K562 (cell line): ENCODE measurements at regions not wholly inside any gene's neighbourhood (a gene's known extent, or its start where the extent isn't known, plus 50 kb on each side); places are given as distances from the start of the nearest gene placed in this dataset.

Experiments used
- C11orf30 ChIP-seq: fragments of 450-650 bp; IDR thresholded peaks from 2 replicates; pipeline ENCODE4 v1.6.1; 2016; ENCODE audit warnings: low read depth, mild to moderate bottlenecking
- CHD4 ChIP-seq: fragments of 200-600 bp; sonication (generic); IDR thresholded peaks from 3 replicates; pipeline ENCODE4 v1.6.1; 2012; ENCODE audit warnings: low read depth, mild to moderate bottlenecking, mixed read lengths, low read length, inconsistent platforms; ENCODE audit not compliant: insufficient read depth, insufficient replicate concordance, poor library complexity, severe bottlenecking
- FOSL1 ChIP-seq: fragments of 200-800 bp; sonication (Bioruptor generic); conservative IDR thresholded peaks from 2 replicates; pipeline ENCODE4 v1.6.1; 2016; ENCODE audit warnings: missing genetic modification characterization, missing compliant biosample characterization
- HNRNPH1 ChIP-seq: fragments of 200-400 bp; formaldehyde crosslinking; optimal IDR thresholded peaks from 2 replicates; pipeline ENCODE3; 2017; ENCODE audit warnings: low read depth, mild to moderate bottlenecking, low read length, moderate library complexity
- NFIX ChIP-seq: fragments of 250-450 bp; sonication (Bioruptor Pico); IDR thresholded peaks from 2 replicates; pipeline ENCODE4 v1.4.0; 2020; ENCODE audit warnings: low read depth, mild to moderate bottlenecking, moderate library complexity
- POLR2B ChIP-seq: fragments of 450-650 bp; IDR thresholded peaks from 2 replicates; pipeline ENCODE4 v1.6.1; 2018; ENCODE audit warnings: low read depth; ENCODE audit not compliant: partially characterized antibody
- RBM25 ChIP-seq: fragments of 200-400 bp; formaldehyde crosslinking; IDR thresholded peaks from 2 replicates; pipeline ENCODE4 v1.6.1; 2018; ENCODE audit warnings: low read length, low read depth, moderate library complexity; ENCODE audit not compliant: severe bottlenecking
- SAP30 ChIP-seq: fragments of 200-600 bp; sonication (generic); IDR thresholded peaks from 2 replicates; pipeline ENCODE4 v1.6.1; 2012; ENCODE audit warnings: borderline replicate concordance, low read depth, mild to moderate bottlenecking, moderate library complexity, low read length, control low read depth, inconsistent platforms; ENCODE audit not compliant: insufficient read depth, poor library complexity, severe bottlenecking
- ZNF143 ChIP-seq: sonication (generic); formaldehyde crosslinking; IDR thresholded peaks from 2 replicates; pipeline ENCODE4 v1.9.0; 2022; ENCODE audit warnings: mild to moderate bottlenecking, missing genetic modification reagents
- ZNF408 ChIP-seq: fragments of 250-450 bp; sonication (Bioruptor Pico); IDR thresholded peaks from 2 replicates; pipeline ENCODE4 v1.4.0; 2020; ENCODE audit warnings: low read depth, mild to moderate bottlenecking, moderate library complexity
- ZNF586 ChIP-seq: fragments of 450-650 bp; formaldehyde crosslinking; conservative IDR thresholded peaks from 2 replicates; pipeline ENCODE4 v1.4.0; 2020; ENCODE audit warnings: mild to moderate bottlenecking, moderate library complexity
- ZNF785 ChIP-seq: fragments of 250-450 bp; sonication (Bioruptor Pico); IDR thresholded peaks from 2 replicates; pipeline ENCODE4 v1.4.0; 2020; ENCODE audit warnings: mild to moderate bottlenecking
- TF ChIP-seq, protein P1 (sequence below): fragments of 450-650 bp; IDR thresholded peaks from one replicate; pipeline ENCODE4 v1.6.1; 2018; ENCODE audit warnings: mild to moderate bottlenecking, moderate library complexity; ENCODE audit not compliant: partially characterized antibody
- TF ChIP-seq, protein P2 (sequence below), 2 experiments: IDR thresholded peaks in 1 of 2; conservative IDR thresholded peaks in 1 of 2; 2 replicates each; pipeline ENCODE4 v1.6.1; 2016; ENCODE audit warnings: low read depth in 2 of 2, mild to moderate bottlenecking in 1 of 2, missing compliant biosample characterization in 1 of 2, missing genetic modification characterization in 1 of 2, moderate library complexity in 1 of 2
- TF ChIP-seq, protein P3 (sequence below): sonication (generic); formaldehyde crosslinking; IDR thresholded peaks from 2 replicates; pipeline ENCODE4 v1.8.0; 2022; ENCODE audit warnings: mild to moderate bottlenecking, missing genetic modification reagents
- TF ChIP-seq, protein P4 (sequence below): fragments of 250-450 bp; sonication (Bioruptor Pico); IDR thresholded peaks from 2 replicates; pipeline ENCODE4 v1.8.0; 2021; ENCODE audit warnings: mild to moderate bottlenecking, moderate library complexity
- TF ChIP-seq, protein P5 (sequence below): fragments of 450-650 bp; formaldehyde crosslinking; IDR thresholded peaks from 2 replicates; pipeline ENCODE4 v1.4.0; 2020; ENCODE audit warnings: mild to moderate bottlenecking, moderate library complexity

DNA sequence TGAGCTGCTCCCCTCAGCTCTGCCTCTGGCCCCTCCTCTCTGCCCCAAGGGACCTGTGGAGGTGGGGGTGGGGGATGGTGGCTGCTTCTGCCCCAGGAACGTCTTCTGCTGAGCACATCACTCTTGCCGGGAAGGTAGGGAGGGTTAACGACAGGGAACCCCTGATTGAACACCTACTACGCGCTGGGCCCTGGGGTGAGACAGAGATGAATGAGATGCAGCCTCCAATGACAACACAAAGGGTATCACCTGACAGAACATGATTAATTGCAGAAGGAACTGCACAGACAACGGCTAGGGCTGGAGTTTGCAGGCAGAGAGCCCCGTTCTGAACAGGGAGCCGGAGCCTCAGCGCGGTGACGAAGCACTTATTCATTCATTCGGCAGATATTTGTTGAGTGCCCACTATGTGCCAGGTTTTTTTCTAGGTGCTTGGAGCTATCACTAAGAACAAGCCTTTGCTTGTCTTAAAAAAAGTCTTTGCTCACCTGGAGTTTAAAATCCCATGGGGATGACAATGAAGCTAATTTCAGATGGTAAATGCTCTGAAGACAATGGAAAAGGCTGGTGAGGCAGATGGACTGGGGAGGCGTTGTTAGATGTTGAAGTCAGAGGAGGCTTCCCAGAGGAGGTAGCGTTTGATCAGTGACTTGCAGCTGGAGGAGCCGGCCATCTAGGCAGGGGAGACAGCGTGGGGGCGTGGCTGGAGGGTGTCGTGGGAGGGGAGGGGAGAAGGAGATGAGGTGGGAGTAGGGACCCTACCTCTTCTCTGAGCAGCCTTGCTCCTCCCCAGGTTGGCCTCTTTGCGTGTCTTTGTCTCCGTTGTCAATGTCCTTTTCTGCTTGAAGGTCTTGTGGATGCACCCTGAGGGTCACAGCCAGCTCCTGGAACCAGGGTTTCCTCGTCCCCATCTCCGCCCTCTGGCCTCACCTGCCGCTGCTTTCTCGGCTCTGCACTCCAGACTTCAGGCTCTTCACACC, 103.1 kb upstream of the CSF3R start (continued):
- TF ChIP-seq C11orf30 (peak; percentile 30), SAP30 (no peak), ZNF586 (no peak), ZNF785 (CRISPR knock-in tag) (no peak), NFIX (CRISPR knock-in tag) (no peak), ZNF143 (no peak), RBM25 (no peak), CHD4 (no peak), ZNF408 (CRISPR knock-in tag) (no peak), POLR2B (no peak), FOSL1 (no peak), HNRNPH1 (no peak)
- TF ChIP-seq, protein P1, sequence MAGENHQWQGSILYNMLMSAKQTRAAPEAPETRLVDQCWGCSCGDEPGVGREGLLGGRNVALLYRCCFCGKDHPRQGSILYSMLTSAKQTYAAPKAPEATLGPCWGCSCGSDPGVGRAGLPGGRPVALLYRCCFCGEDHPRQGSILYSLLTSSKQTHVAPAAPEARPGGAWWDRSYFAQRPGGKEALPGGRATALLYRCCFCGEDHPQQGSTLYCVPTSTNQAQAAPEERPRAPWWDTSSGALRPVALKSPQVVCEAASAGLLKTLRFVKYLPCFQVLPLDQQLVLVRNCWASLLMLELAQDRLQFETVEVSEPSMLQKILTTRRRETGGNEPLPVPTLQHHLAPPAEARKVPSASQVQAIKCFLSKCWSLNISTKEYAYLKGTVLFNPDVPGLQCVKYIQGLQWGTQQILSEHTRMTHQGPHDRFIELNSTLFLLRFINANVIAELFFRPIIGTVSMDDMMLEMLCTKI, result no peak
- TF ChIP-seq, protein P2, sequence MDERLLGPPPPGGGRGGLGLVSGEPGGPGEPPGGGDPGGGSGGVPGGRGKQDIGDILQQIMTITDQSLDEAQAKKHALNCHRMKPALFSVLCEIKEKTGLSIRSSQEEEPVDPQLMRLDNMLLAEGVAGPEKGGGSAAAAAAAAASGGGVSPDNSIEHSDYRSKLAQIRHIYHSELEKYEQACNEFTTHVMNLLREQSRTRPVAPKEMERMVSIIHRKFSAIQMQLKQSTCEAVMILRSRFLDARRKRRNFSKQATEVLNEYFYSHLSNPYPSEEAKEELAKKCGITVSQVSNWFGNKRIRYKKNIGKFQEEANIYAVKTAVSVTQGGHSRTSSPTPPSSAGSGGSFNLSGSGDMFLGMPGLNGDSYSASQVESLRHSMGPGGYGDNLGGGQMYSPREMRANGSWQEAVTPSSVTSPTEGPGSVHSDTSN (CRISPR knock-in tag; IDR thresholded peaks at IDR 0.05; ENCODE audit: low read depth), result peak; percentile 37; the same call in 1 of the 2 replicates
- TF ChIP-seq, protein P2 (tag; conservative IDR thresholded peaks at IDR 0.05; ENCODE audit: low read depth), result peak; percentile 82
- TF ChIP-seq, protein P3, sequence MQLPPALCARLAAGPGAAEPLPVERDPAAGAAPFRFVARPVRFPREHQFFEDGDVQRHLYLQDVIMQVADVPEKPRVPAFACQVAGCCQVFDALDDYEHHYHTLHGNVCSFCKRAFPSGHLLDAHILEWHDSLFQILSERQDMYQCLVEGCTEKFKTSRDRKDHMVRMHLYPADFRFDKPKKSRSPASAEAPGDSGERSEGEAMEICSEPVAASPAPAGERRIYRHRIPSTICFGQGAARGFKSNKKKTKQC (CRISPR knock-in tag), result no peak
- TF ChIP-seq, protein P4, sequence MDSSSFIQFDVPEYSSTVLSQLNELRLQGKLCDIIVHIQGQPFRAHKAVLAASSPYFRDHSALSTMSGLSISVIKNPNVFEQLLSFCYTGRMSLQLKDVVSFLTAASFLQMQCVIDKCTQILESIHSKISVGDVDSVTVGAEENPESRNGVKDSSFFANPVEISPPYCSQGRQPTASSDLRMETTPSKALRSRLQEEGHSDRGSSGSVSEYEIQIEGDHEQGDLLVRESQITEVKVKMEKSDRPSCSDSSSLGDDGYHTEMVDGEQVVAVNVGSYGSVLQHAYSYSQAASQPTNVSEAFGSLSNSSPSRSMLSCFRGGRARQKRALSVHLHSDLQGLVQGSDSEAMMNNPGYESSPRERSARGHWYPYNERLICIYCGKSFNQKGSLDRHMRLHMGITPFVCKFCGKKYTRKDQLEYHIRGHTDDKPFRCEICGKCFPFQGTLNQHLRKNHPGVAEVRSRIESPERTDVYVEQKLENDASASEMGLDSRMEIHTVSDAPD (CRISPR knock-in tag), result no peak
- TF ChIP-seq, protein P5, sequence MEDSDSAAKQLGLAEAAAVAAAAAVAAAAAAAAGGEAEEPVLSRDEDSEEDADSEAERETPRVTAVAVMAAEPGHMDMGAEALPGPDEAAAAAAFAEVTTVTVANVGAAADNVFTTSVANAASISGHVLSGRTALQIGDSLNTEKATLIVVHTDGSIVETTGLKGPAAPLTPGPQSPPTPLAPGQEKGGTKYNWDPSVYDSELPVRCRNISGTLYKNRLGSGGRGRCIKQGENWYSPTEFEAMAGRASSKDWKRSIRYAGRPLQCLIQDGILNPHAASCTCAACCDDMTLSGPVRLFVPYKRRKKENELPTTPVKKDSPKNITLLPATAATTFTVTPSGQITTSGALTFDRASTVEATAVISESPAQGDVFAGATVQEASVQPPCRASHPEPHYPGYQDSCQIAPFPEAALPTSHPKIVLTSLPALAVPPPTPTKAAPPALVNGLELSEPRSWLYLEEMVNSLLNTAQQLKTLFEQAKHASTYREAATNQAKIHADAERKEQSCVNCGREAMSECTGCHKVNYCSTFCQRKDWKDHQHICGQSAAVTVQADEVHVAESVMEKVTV, result no peak
